HEK293 (cell line): ENCODE measurements at regions not wholly inside any gene's neighbourhood (a gene's known extent, or its start where the extent isn't known, plus 50 kb on each side); places are given as distances from the start of the nearest gene placed in this dataset.

ENCODE experiments used
- CTCF ChIA-PET: fragments of 350-600 bp; formaldehyde crosslinking; extraction: SDS; loops from one replicate; lab custom pipeline; 2021; ENCODE audit warnings: antibody characterized with exemption; lab: Yijun Ruan, JAX
- POLR2A ChIA-PET: fragments of 300-600 bp; formaldehyde crosslinking; extraction: SDS; loops from one replicate; lab custom pipeline; 2020; ENCODE audit warnings: antibody characterized with exemption, inconsistent platforms; lab: Yijun Ruan, JAX
- H3K27ac ChIP-seq: fragments of 200-500 bp; sonication (Bioruptor generic); 2 replicates; pipeline ENCODE4 v1.5.1; 2014; ENCODE audit warnings: low read depth, low read length, control low read depth, inconsistent platforms; ENCODE audit errors: extremely low read depth
- H3K36me3 ChIP-seq, 2 experiments: fragments of 200-500 bp in 1 of 2; sonication (Bioruptor generic) in 1 of 2; 1 replicate in 1 of 2; 2 replicates in 1 of 2; pipeline ENCODE4 v1.5.1; 2014 to 2017; ENCODE audit warnings: inconsistent platforms in 2 of 2, low read length in 2 of 2; ENCODE audit not compliant: control insufficient read depth in 2 of 2, insufficient read depth in 1 of 2
- H3K4me1 ChIP-seq: fragments of 200-500 bp; sonication (Bioruptor generic); 2 replicates; pipeline ENCODE4 v1.5.1; 2014; ENCODE audit warnings: mild to moderate bottlenecking, low read length, inconsistent platforms; ENCODE audit not compliant: control insufficient read depth, insufficient read depth
- H3K4me3 ChIP-seq: 2 replicates; pipeline ENCODE4 v1.5.1; 2011; ENCODE audit warnings: low read depth, mild to moderate bottlenecking, control low read depth, low read length, moderate library complexity
- H3K9me3 ChIP-seq: fragments of 200-500 bp; sonication (Bioruptor generic); 2 replicates; pipeline ENCODE4 v1.5.1; 2014; ENCODE audit warnings: low read depth, low read length, inconsistent platforms; ENCODE audit not compliant: control insufficient read depth, insufficient read depth
- GLI4 ChIP-seq: fragments of 450-650 bp; formaldehyde crosslinking; IDR thresholded peaks from 2 replicates; pipeline ENCODE4 v1.5.1; 2016; ENCODE audit warnings: missing biosample characterization, missing genetic modification characterization
- SALL2 ChIP-seq: fragments of 450-650 bp; formaldehyde crosslinking; IDR thresholded peaks from 2 replicates; pipeline ENCODE4 v1.5.0; 2017; ENCODE audit warnings: missing biosample characterization, mild to moderate bottlenecking, missing genetic modification characterization, borderline replicate concordance
- SCRT1 ChIP-seq: fragments of 450-650 bp; formaldehyde crosslinking; IDR thresholded peaks from 2 replicates; pipeline ENCODE4 v1.5.1; 2016; ENCODE audit warnings: missing biosample characterization, missing genetic modification characterization, borderline replicate concordance
- ZFHX2 ChIP-seq: fragments of 450-650 bp; formaldehyde crosslinking; conservative IDR thresholded peaks from 2 replicates; pipeline ENCODE4 v1.5.1; 2016; ENCODE audit warnings: missing biosample characterization, missing genetic modification characterization
- ZNF121 ChIP-seq: fragments of 450-650 bp; formaldehyde crosslinking; IDR thresholded peaks from 2 replicates; pipeline ENCODE4 v1.5.1; 2016; ENCODE audit warnings: missing biosample characterization, missing genetic modification characterization
- ZNF214 ChIP-seq: fragments of 450-650 bp; formaldehyde crosslinking; IDR thresholded peaks from 2 replicates; pipeline ENCODE4 v1.5.1; 2017; ENCODE audit warnings: missing biosample characterization, mild to moderate bottlenecking, missing genetic modification characterization, borderline replicate concordance
- ZNF341 ChIP-seq: fragments of 450-650 bp; formaldehyde crosslinking; IDR thresholded peaks from 2 replicates; pipeline ENCODE4; 2016; ENCODE audit warnings: low read depth, missing biosample characterization, missing genetic modification characterization
- ZNF366 ChIP-seq: fragments of 450-650 bp; formaldehyde crosslinking; conservative IDR thresholded peaks from 2 replicates; pipeline ENCODE4 v1.5.1; 2016; ENCODE audit warnings: missing biosample characterization, missing genetic modification characterization
- ZNF426 ChIP-seq: fragments of 450-650 bp; formaldehyde crosslinking; IDR thresholded peaks from 2 replicates; pipeline ENCODE4 v1.5.1; 2017; ENCODE audit warnings: missing biosample characterization, missing genetic modification characterization, mild to moderate bottlenecking, inconsistent platforms, moderate library complexity
- ZNF530 ChIP-seq: fragments of 450-650 bp; formaldehyde crosslinking; IDR thresholded peaks from 2 replicates; pipeline ENCODE4 v1.5.1; 2016; ENCODE audit warnings: low read depth, missing biosample characterization, missing genetic modification characterization
- ZNF621 ChIP-seq: fragments of 450-650 bp; formaldehyde crosslinking; IDR thresholded peaks from 2 replicates; pipeline ENCODE4 v1.5.1; 2017; ENCODE audit warnings: missing biosample characterization, missing genetic modification characterization
- ZNF707 ChIP-seq: fragments of 450-650 bp; formaldehyde crosslinking; IDR thresholded peaks from 2 replicates; pipeline ENCODE4 v1.5.1; 2016; ENCODE audit warnings: missing biosample characterization, missing genetic modification characterization
- TF ChIP-seq, protein P1 (sequence below): fragments of 450-650 bp; formaldehyde crosslinking; IDR thresholded peaks from 2 replicates; pipeline ENCODE4 v1.5.1; 2016; ENCODE audit warnings: missing biosample characterization, missing genetic modification characterization
- TF ChIP-seq, protein P2 (sequence below): fragments of 450-650 bp; formaldehyde crosslinking; IDR thresholded peaks from 2 replicates; pipeline ENCODE4 v1.5.1; 2016; ENCODE audit warnings: missing biosample characterization, missing genetic modification characterization
- TF ChIP-seq, protein P3 (sequence below): fragments of 450-650 bp; formaldehyde crosslinking; IDR thresholded peaks from 2 replicates; pipeline ENCODE4 v1.5.1; 2017; ENCODE audit warnings: missing biosample characterization, missing genetic modification characterization
- TF ChIP-seq, protein P4 (sequence below): fragments of 450-650 bp; formaldehyde crosslinking; IDR thresholded peaks from 2 replicates; pipeline ENCODE4 v1.5.1; 2017; ENCODE audit warnings: missing biosample characterization, missing genetic modification characterization
- TF ChIP-seq, protein P5 (sequence below): IDR thresholded peaks from 2 replicates; pipeline ENCODE4 v1.6.1; 2011; ENCODE audit warnings: mild to moderate bottlenecking, low read depth, low read length, borderline replicate concordance
- TF ChIP-seq, protein P6 (sequence below): fragments of 450-650 bp; formaldehyde crosslinking; IDR thresholded peaks from 2 replicates; pipeline ENCODE4 v1.5.1; 2016; ENCODE audit warnings: missing biosample characterization, missing genetic modification characterization
- TF ChIP-seq, protein P7 (sequence below): fragments of 450-650 bp; formaldehyde crosslinking; IDR thresholded peaks from 2 replicates; pipeline ENCODE4 v1.5.1; 2017; ENCODE audit warnings: missing biosample characterization, missing genetic modification characterization
- TF ChIP-seq, protein P8 (sequence below): fragments of 450-650 bp; formaldehyde crosslinking; IDR thresholded peaks from 2 replicates; pipeline ENCODE4 v1.5.1; 2017; ENCODE audit warnings: missing biosample characterization, missing genetic modification characterization

DNA sequence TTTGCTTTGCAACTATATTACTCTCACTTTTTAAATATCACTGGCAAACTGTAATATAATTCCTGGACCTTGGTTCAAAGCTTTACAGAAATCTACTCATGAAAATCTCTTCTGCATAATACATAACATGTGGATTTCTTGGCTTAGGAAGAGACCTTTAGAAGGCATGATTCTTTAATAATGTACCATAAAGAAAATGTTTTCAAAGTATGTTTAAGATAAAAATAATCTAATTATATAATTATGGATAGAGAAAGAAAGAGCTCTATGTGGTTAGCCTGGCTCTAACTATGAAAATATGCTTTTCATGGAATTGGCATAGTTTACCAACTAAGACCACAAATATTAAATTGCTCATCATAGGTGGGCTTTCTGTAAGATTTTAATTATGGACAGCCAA, 817.8 kb downstream of the TLE1 start (continued):
- TF ChIP-seq, protein P1, sequence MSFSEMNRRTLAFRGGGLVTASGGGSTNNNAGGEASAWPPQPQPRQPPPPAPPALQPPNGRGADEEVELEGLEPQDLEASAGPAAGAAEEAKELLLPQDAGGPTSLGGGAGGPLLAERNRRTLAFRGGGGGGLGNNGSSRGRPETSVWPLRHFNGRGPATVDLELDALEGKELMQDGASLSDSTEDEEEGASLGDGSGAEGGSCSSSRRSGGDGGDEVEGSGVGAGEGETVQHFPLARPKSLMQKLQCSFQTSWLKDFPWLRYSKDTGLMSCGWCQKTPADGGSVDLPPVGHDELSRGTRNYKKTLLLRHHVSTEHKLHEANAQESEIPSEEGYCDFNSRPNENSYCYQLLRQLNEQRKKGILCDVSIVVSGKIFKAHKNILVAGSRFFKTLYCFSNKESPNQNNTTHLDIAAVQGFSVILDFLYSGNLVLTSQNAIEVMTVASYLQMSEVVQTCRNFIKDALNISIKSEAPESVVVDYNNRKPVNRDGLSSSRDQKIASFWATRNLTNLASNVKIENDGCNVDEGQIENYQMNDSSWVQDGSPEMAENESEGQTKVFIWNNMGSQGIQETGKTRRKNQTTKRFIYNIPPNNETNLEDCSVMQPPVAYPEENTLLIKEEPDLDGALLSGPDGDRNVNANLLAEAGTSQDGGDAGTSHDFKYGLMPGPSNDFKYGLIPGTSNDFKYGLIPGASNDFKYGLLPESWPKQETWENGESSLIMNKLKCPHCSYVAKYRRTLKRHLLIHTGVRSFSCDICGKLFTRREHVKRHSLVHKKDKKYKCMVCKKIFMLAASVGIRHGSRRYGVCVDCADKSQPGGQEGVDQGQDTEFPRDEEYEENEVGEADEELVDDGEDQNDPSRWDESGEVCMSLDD (tag by site-specific recombination): no peak
- TF ChIP-seq, protein P2, sequence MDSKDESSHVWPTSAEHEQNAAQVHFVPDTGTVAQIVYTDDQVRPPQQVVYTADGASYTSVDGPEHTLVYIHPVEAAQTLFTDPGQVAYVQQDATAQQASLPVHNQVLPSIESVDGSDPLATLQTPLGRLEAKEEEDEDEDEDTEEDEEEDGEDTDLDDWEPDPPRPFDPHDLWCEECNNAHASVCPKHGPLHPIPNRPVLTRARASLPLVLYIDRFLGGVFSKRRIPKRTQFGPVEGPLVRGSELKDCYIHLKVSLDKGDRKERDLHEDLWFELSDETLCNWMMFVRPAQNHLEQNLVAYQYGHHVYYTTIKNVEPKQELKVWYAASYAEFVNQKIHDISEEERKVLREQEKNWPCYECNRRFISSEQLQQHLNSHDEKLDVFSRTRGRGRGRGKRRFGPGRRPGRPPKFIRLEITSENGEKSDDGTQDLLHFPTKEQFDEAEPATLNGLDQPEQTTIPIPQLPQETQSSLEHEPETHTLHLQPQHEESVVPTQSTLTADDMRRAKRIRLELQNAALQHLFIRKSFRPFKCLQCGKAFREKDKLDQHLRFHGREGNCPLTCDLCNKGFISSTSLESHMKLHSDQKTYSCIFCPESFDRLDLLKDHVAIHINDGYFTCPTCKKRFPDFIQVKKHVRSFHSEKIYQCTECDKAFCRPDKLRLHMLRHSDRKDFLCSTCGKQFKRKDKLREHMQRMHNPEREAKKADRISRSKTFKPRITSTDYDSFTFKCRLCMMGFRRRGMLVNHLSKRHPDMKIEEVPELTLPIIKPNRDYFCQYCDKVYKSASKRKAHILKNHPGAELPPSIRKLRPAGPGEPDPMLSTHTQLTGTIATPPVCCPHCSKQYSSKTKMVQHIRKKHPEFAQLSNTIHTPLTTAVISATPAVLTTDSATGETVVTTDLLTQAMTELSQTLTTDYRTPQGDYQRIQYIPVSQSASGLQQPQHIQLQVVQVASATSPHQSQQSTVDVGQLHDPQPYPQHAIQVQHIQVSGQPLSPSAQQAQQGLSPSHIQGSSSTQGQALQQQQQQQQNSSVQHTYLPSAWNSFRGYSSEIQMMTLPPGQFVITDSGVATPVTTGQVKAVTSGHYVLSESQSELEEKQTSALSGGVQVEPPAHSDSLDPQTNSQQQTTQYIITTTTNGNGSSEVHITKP (tag by site-specific recombination): no peak
- TF ChIP-seq, protein P3, sequence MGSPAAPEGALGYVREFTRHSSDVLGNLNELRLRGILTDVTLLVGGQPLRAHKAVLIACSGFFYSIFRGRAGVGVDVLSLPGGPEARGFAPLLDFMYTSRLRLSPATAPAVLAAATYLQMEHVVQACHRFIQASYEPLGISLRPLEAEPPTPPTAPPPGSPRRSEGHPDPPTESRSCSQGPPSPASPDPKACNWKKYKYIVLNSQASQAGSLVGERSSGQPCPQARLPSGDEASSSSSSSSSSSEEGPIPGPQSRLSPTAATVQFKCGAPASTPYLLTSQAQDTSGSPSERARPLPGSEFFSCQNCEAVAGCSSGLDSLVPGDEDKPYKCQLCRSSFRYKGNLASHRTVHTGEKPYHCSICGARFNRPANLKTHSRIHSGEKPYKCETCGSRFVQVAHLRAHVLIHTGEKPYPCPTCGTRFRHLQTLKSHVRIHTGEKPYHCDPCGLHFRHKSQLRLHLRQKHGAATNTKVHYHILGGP (tag by site-specific recombination): no peak
- TF ChIP-seq, protein P4, sequence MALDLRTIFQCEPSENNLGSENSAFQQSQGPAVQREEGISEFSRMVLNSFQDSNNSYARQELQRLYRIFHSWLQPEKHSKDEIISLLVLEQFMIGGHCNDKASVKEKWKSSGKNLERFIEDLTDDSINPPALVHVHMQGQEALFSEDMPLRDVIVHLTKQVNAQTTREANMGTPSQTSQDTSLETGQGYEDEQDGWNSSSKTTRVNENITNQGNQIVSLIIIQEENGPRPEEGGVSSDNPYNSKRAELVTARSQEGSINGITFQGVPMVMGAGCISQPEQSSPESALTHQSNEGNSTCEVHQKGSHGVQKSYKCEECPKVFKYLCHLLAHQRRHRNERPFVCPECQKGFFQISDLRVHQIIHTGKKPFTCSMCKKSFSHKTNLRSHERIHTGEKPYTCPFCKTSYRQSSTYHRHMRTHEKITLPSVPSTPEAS (tag by site-specific recombination): no peak
- TF ChIP-seq ZNF366: no peak
- TF ChIP-seq ZNF426 (tag by site-specific recombination): no peak
- no peak for TF ChIP-seq SCRT1 (tag by site-specific recombination)

DNA sequence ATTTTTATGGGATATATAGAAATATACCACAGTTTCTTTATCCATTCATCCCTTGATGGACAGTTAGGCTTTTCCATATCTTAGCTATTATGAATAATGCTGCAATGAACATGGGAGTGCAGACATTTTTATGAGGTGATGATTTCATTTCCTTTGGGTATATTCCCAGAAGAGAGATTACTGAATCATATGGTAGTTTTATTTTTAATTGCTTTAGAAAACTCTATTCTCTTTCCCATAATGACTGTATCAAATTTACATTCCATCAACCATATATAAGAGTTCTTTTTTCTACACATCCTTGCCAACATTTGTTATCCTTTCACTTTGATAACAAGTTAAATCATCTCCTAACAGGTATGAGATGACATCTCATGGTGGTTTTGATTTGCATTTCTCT, 821.6 kb downstream of the TLE1 start:
- Histone ChIP-seq H3K4me1 (no peaks in the 10 kb centered on the region), H3K9me3 (no peaks in the 10 kb centered on the region), H3K27ac (no peak overlapping the region), H3K36me3 (no peaks in the 10 kb centered on the region), H3K4me3 (no peak overlapping the region)
- ChIA-PET POLR2A (no interaction called here), CTCF (no interaction called here)
- TF ChIP-seq, protein P5, sequence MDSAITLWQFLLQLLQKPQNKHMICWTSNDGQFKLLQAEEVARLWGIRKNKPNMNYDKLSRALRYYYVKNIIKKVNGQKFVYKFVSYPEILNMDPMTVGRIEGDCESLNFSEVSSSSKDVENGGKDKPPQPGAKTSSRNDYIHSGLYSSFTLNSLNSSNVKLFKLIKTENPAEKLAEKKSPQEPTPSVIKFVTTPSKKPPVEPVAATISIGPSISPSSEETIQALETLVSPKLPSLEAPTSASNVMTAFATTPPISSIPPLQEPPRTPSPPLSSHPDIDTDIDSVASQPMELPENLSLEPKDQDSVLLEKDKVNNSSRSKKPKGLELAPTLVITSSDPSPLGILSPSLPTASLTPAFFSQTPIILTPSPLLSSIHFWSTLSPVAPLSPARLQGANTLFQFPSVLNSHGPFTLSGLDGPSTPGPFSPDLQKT: no peak
- TF ChIP-seq GLI4 (tag by site-specific recombination): no peak
- TF ChIP-seq ZNF621 (tag by site-specific recombination): no peak
- no peak for TF ChIP-seq SALL2 (tag by site-specific recombination)
- no peak for TF ChIP-seq ZNF121 (tag by site-specific recombination)
- TF ChIP-seq, protein P6, sequence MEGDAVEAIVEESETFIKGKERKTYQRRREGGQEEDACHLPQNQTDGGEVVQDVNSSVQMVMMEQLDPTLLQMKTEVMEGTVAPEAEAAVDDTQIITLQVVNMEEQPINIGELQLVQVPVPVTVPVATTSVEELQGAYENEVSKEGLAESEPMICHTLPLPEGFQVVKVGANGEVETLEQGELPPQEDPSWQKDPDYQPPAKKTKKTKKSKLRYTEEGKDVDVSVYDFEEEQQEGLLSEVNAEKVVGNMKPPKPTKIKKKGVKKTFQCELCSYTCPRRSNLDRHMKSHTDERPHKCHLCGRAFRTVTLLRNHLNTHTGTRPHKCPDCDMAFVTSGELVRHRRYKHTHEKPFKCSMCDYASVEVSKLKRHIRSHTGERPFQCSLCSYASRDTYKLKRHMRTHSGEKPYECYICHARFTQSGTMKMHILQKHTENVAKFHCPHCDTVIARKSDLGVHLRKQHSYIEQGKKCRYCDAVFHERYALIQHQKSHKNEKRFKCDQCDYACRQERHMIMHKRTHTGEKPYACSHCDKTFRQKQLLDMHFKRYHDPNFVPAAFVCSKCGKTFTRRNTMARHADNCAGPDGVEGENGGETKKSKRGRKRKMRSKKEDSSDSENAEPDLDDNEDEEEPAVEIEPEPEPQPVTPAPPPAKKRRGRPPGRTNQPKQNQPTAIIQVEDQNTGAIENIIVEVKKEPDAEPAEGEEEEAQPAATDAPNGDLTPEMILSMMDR (tag by site-specific recombination): no peak
- TF ChIP-seq ZNF530 (tag by site-specific recombination): no peak
- TF ChIP-seq ZFHX2 (tag by site-specific recombination): no peak
- no peak for TF ChIP-seq ZNF214 (tag by site-specific recombination)
- TF ChIP-seq, protein P7, sequence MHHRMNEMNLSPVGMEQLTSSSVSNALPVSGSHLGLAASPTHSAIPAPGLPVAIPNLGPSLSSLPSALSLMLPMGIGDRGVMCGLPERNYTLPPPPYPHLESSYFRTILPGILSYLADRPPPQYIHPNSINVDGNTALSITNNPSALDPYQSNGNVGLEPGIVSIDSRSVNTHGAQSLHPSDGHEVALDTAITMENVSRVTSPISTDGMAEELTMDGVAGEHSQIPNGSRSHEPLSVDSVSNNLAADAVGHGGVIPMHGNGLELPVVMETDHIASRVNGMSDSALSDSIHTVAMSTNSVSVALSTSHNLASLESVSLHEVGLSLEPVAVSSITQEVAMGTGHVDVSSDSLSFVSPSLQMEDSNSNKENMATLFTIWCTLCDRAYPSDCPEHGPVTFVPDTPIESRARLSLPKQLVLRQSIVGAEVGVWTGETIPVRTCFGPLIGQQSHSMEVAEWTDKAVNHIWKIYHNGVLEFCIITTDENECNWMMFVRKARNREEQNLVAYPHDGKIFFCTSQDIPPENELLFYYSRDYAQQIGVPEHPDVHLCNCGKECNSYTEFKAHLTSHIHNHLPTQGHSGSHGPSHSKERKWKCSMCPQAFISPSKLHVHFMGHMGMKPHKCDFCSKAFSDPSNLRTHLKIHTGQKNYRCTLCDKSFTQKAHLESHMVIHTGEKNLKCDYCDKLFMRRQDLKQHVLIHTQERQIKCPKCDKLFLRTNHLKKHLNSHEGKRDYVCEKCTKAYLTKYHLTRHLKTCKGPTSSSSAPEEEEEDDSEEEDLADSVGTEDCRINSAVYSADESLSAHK (tag by site-specific recombination): no peak
- no peak for TF ChIP-seq ZNF341 (tag by site-specific recombination)
- TF ChIP-seq ZNF707 (tag by site-specific recombination): no peak
- TF ChIP-seq, protein P8, sequence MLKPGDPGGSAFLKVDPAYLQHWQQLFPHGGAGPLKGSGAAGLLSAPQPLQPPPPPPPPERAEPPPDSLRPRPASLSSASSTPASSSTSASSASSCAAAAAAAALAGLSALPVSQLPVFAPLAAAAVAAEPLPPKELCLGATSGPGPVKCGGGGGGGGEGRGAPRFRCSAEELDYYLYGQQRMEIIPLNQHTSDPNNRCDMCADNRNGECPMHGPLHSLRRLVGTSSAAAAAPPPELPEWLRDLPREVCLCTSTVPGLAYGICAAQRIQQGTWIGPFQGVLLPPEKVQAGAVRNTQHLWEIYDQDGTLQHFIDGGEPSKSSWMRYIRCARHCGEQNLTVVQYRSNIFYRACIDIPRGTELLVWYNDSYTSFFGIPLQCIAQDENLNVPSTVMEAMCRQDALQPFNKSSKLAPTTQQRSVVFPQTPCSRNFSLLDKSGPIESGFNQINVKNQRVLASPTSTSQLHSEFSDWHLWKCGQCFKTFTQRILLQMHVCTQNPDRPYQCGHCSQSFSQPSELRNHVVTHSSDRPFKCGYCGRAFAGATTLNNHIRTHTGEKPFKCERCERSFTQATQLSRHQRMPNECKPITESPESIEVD (tag by site-specific recombination): no peak
